ENCODE measurements at regions not wholly inside any gene's neighbourhood (a gene's known extent, or its start where the extent isn't known, plus 50 kb on each side); places are given as distances from the start of the nearest gene placed in this dataset.

GRCh38 chr9:6703898-6704639 lies 53.7 kb upstream of the KDM4C start:
- DNase-seq (ENCODE audit: low read depth), result peak; percentile 74

DNA sequence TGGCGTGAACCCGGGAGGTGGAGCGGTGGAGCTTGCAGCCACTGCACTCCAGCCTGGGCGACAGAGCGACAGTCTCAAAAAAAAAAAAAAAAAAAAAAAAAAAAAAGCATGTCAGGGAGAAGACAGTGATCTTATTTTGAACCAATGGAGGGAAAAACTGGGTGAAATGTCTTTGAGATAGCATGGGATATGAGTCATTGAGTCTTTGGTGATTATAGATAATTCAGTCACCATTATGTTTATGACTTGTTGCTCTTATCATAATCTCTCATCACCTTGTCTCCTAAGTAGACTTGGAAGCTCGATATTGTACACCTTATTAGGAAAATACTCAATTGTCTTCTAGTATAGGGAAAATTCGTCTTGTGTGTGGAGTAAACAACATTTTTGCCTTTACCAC lies 55.1 kb upstream of the KDM4C start:
- no peak for DNase-seq (ENCODE audit: low read depth)

DNA sequence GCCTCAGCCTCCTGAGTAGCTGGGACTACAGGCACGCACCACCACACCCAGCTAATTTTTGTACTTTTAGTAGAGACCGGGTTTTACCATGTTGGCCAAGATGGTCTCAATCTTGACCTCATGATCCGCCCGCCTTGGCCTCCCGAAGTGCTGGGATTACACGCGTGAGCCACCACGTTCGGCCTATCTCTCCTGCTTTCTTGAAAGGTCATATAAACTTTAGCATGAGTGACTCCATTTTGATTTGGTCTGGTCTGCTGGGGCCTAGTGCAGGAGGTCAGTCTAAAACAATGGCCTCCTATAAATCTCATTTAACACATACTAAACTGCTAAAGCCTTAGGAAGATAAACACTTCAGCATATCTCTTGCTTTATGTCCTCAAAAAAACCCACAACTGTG lies 50.6 kb upstream of the GLDC start:
- no peak for DNase-seq (ENCODE audit: low read depth)

- DNase-seq (ENCODE audit: low read depth), result no peak
These were observed 49.7 kb upstream of the GLDC start for GRCh38 chr9:6695121-6695814.

All from RPMI7951 (cell line).